GM21529 (cell line): ENCODE measurements at regions not wholly inside any gene's neighbourhood (a gene's known extent, or its start where the extent isn't known, plus 50 kb on each side); places are given as distances from the start of the nearest gene placed in this dataset.
"Not testable (repeated sequence)": the region's sequence is repeated elsewhere in the genome, so short reads cannot be mapped to it uniquely, and the experiment has no call there.

Experiments used
- ATAC-seq: cut with Tn5 transposase; IDR thresholded peaks from one replicate; pipeline ENCODE4 v1.9.1; 2021; ENCODE audit not compliant: unreplicated experiment

DNA sequence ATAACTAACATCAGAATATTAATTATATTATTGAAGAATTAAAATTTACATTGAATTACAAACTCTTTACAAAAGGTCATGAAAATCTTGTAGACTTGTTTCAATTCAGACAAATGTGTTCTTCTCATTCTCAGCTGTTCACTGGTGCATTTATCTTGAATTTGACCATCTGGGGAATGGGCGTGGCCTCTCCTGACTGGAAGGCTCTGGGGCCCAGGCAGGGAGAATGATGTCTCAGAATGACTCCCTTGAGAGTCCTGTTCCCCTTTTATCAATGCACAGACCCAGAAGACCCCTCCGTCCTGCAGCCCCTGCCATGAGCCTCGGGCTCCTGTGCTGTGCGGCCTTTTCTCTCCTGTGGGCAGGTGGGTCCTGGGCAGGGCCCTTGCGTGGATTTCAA, 242.2 kb upstream of the PRSS1 start:
- not testable (repeated sequence) for ATAC-seq

DNA sequence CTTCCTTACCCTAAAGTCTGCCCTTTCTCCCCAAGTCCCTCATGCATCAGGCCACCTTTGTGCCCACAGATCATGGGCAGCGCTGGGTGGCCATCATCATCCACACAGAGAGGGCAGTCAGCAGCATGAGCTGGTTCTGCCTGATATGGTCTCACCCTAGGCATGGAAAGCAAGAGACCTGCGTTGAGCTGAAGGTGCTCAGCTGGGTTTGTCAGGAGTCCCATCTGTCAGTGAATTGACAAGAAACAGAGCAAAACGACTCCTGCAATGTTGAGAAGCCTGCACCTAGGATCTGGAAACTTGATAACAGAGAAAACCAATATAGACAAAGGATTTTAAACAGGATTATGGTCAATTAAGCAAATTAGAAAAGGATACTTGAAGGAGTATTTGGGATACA, 242.7 kb upstream of the PRSS1 start:
- no peak for ATAC-seq

DNA sequence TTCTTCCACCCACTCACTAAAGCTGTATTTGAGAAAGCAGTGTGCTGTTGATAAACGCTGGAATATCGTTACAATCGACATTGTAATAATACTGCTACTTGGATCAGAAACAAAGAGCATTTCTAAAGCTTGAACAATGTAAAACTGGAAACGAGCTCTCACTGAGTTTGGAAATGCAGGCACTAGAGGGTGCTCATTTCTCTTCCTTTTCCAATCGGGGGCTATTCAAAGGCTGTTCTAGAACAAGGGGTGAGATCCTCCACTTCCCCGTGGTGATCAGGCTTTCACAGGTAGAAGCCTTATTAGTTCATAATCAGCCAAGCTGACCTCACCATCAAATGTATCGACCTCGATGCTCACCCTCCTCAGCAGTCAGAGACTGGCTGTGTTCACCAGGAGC, 245.3 kb upstream of the PRSS1 start:
- not testable (repeated sequence) for ATAC-seq

DNA sequence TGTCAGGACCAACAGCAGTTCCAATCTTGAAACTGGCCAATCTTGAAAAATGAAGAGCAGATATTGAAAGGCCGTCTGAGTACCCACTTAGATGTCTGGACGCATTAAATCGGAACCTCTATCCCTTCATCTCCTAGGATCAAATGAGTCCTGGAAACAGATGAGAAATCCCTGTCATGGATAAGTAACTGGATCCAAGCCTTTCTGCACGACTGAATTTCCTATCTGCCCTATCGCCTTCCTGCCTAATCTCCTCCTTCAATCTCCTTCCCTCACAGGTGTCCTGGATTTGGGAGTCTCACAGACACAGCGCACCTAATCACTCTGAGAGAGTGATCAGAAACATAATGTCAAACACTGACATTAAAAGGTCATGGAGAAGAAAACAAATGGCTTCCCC, 245.2 kb upstream of the PRSS58 start:
- no peak for ATAC-seq

DNA sequence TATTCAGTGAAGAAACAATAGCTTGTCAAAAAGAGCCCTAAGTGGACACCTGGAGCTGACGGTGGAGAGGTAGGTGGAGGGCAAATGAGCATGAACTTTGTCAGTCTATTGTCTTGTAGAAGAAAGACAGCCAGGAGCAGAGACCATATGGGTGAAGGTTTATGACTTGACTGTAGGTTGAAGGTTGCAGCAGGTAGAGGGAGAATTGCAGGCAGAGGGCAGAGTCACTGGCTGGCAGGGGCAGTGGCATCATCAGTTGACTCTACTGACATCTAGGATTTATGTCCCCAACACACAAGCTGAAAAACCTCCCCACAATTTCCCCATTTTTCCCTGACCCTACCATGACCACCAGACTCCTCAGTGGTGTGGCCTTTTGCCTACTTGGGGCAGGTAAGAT, 243.6 kb upstream of the PRSS58 start:
- ATAC-seq = no peak

DNA sequence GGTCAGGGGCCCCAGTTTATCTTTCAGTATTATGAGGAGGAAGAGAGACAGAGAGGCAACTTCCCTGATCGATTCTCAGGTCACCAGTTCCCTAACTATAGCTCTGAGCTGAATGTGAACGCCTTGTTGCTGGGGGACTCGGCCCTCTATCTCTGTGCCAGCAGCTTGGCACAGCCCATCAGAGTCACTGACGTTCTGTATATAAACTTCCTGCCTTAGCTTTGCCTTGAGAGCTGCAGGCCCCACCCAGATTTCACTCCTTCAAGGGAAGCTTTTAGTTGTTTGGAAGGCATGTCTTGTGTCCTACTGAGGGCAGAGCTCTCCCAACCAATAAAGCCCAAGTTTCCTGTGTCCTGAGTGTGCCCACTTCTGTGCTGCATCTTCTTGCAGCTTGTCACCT, 242.5 kb upstream of the PRSS58 start:
- ATAC-seq = no peak

DNA sequence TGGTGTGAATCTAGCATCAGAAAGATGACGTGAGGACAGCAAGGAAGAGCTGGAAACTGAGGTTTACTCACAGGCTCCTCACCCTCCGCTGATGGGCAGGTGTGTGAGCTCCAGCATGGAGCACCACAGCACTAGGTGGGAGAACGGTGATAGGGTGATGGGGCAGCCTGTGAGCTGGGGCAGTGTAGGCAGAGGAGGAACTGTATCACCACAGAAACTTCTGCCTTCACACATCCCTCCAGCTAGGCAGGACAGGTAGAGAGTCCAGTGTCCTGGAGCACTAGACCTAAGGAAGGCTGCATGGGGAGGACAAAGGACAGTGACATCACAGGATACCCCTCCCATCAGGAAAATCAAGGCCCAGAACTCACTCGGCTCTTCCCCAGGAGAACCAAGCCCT, 241.8 kb upstream of the PRSS58 start:
- no peak for ATAC-seq

DNA sequence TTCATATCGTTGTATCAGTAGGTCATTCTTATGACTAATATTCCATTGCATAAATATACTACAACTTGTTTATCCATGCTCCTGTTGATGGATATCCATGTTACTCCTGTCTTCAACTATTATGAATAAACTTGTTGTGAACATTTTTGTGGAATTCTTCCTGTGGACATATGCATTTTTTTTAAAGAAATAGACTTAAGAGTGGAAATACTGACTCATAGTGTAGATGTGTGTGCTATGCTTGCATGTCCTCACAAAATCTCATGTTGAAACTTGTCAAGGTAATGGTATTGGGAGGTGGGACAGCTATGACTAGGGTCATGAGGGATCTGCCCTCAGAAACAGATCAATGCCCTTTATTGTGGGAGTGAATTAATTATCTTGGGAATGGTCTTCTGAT, 240.5 kb upstream of the PRSS58 start:
- ATAC-seq = no peak

DNA sequence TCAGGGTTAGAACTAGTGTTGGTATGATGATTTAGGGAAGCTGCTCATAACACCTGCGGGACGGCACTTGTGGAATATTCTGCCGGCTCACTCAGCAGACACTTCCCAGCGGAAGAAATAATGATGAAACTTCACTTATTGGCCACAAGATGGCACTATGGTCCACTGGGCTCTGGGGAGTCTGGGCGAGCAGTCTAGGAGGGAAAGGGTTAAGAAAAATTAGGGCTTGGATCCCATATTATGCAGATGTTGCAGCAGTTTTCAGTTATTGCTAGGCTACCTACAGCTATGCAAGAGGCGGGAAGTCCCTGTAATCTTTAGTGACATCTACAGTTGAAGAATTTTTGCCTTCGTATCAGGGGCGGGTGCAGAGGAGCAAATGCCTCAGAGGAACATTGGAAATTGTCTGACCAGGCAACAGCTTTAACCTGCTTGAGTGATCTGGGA, 238.7 kb upstream of the PRSS58 start:
- peak; percentile 75 for ATAC-seq

DNA sequence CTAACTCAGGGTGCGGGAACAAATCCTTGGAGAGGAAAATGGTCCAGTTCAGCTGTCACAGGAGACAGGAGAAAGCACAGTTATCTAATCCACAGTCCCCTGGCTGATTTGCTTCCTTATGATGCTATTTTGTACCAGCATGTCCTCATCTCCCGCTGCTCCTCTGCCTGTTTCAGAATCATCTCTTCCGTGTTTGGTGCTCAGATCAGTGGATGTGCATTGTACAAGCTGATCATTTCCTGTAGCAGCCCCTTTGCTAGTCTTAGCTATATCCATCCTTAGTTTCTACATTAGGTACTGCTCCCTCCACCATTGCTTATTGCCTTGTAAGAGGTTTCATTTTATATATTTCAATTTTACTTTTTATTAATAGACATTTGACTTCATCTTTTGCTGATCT, 238.0 kb upstream of the PRSS58 start:
- ATAC-seq = not testable (repeated sequence)

DNA sequence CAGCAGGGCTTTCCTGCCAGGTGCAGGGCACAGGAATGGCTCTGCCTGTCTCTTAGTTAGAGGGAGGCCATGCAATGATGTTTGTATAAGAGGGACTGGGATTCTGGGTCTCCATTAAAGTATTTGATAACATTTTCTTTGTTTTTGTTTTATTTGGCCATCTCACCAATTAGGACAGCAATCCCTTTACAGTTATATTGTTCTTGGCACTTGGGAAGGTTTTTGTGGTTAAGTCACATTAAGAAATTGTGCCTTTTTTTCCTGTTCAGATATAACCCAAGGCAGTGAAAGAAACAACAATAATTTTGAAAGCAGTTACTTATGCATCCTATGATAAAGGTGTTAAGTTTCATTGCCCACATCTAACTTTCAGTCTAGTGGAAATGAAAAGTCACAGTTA, 237.4 kb upstream of the PRSS58 start:
- not testable (repeated sequence) for ATAC-seq

DNA sequence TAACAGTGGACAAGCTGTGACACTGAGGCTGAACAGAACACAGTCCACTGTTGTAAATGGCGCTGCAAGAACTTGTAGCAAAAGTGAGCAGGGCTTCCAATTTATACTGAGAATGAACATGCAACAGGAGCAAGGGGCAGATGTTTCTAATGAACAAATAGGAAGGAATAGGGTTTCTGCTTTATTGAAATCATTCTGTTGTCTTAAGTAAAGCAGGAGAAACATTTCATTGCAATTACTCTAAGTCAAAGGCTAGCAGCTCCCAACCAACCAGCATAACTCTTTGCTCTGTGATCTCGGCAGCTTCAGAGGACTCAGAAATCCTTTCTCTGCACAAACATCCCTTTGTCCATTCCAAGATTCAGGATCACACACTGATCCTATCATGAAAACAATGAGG, 236.2 kb upstream of the PRSS58 start:
- no peak for ATAC-seq

DNA sequence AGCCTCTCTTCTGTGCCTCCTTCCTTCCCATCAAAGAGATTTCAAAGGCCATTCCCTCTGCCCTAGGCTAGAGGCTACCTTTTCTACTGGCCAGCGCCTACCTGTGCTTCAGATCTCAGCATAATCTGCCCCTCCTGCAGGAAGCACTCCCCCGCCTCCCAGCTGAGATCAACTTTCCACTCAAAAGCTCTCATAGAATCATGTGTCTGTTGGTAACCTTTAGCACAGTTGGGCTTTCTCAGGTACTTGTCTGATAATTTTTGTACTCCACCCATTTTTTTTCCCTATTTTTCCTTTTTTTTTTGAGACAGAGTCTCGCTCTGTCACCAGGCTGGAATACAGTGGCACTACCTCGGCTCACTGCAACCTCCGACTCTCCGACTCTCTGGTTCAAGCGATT, 231.0 kb upstream of the PRSS58 start:
- no peak for ATAC-seq

DNA sequence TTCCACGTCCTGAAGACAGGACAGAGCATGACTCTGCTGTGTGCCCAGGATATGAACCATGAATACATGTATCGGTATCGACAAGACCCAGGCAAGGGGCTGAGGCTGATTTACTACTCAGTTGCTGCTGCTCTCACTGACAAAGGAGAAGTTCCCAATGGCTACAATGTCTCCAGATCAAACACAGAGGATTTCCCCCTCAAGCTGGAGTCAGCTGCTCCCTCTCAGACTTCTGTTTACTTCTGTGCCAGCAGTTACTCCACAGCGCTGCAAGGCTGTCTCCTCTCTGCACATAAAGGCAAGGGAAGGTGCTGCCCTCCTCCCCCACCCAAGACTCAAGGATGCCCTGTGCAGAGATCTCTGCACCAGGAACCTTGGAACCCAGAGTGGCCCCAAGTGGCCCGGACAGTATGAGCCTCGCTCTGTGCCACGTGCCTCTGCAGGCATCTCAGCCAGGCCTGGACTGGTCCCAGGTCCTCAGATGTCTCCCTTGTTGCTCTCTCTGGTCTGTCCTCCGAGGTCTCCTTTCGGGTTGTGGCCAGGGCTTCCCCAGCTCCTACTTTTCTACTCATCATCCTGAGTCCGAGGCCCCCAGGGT, 230.3 kb upstream of the PRSS58 start:
- no peak for ATAC-seq

DNA sequence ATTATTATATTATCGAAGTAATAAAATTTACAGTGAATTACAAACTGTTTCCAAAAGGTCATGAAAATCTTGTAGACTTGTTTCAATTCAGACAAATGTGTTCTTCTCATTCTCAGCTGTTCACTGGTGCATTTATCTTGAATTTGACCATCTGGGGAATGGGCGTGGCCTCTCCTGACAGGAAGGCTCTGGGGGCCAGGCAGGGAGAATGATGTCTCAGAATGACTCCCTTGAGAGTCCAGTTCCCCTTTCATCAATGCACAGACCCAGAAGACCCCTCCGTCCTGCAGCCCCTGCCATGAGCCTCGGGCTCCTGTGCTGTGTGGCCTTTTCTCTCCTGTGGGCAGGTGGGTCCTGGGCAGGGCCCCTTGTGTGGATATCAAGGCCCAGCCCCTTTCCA, 229.7 kb upstream of the PRSS58 start:
- peak; percentile 57 for ATAC-seq

DNA sequence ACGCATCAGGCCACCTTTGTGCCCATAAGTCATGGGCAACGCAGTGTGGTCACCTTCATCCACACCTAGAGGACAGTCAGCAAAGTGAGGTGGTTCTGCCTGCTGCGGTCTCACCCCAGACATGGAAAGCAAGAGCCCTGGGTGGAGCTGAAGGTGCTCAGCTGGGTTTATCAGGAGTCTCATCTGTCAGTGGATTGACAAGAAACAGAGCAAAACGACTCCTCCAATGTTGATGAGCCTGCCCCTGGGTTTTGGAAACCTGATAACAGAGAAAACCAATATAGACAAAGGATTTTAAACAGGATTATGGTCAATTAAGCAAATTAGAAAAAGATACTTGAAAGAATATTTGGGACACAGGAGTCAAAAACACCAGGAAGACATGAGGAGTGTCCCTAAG, 229.3 kb upstream of the PRSS58 start:
- no peak for ATAC-seq

DNA sequence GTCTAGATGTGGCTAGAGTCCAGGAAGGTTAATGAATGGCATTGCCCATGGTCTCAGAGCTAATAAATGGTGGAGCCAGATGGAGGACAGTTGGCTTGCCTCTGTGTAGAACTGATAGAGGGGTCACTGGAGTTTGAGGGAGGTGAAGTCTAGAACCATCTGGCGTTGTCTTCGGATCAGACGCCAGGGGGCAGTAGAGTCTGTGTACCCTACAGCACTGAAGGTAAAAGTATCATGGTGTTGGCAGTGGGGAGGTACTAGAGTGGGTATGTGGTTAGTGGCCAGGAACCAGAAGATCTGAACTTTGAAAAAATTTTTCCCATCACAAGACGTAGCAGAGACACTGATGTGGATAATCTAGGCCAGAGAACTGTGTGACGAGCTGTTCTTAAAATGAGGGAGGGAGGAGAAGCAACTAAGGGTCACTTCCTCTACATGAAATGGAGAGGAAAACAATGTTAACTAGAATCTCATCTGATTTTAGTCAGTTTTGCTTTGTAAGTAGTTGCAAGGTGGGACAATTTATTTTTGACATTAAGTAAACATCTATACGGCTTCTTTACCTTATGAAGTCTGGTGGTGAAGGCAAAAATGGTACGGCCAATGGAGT, 227.9 kb upstream of the PRSS58 start:
- ATAC-seq = no peak

DNA sequence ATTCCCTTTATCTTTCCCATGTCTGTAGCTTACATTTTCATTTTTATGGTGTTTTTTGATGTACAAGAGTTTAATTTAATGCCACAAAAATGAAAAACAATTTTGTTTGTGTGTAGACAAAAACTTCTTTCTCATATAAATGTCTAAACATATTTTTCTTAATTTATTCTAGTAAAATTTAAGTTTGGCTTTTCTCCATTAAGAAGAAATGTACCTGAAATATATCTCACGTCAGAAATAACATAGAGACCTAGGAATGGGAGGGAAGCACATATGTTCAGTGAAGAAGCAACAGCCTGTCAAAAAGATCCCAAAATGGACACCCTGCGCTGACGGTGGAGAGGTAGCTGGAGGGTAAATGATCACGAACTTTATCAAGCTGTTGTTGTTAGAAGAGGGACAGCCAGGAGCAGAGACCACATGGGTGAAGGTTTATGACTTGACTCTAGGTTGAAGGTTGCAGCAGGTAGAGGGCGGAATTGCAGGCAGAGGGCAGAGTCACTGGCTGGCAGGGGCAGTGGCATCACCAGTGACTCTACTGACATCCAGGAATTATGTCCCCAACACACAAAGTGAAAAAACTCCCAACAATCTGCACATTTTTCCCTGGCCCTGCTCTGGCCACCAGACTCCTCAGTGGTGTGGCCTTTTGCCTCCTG, 225.9 kb upstream of the PRSS58 start:
- no peak for ATAC-seq

DNA sequence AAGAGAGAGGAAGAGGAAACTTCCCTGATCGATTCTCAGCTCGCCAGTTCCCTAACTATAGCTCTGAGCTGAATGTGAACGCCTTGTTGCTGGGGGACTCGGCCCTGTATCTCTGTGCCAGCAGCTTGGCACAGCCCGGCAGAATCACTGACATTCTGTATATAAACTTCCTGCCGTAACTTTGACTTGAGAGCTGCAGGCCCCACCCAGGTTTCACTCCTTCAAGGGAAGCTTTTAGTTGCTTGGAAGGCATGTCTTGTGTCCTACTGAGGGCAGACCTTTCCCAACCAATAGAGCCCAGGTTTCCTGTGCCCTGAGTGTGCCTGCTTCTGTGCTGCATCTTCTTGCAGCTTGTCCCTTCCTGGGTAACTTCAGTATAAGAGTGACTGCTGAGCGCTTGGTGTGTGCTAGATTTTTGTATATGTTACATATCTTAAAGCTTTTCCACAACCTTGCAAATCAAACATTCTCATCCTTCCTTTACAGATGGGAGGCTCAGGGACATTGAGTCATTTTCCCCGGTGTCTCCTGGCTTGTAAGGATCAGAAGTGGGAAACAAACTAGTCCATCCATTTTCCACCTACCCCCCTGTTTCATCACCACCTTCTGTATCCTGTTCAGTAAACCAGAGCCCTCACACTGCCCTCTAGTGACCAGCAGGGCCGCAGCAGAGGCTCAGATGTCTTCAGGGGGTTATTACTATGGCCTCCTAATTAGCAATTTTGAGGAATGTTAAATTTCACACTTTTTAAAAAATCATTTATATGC, 225.2 kb upstream of the PRSS58 start:
- peak; percentile 72 for ATAC-seq

DNA sequence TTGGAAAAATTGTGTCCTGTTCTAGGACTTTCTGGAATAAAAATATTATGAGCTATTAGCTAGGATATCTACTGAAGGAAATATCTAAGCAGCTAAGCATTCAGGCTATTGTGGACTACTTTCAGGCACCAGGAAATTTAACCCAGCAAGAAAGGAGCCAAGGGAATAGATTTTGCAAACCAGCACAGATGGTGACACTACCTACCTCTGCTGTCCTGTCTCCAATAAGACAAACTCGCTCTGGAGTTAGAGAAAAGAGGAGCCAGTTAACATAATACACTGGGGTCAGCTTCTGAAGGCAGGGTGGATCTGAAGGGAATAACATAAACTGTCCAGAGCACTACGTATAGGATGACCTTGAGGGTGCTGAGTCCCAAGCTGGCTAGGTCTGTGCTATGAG, 223.7 kb upstream of the PRSS58 start:
- no peak for ATAC-seq

DNA sequence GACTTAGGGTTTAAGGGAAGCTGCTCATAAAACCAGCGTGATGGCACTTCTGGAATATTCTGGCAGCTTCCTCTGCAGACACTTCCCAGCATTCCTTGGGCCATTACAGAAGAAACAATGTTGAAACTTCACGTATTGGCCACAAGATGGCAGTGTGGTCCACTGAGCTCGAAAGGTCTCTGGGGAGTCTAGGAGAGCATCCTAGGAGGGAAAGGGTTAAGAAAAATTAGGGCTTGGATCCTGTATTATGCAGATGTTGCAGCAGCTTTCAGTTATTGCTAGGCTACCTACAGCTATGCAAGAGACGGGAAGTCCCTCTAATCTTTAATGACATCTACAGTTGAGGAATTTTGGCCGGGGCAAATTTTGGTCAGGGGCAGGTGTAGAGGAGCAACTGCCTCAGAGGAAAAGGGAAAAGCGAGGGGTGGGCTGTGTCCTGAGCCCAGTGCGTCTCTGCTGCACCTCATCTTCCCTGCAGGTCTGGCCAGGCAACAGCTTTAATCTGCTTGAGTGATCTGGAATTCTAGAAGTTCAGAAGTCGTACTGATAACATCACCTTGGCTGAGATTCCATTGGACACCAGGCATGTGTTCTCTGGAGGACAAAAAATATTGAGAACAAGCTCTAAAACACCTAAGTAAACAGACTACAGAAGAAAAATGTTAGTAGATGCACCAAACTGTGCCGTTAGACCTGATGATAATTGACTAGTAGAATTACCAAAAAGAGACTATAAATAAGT, 220.8 kb upstream of the PRSS58 start:
- ATAC-seq = peak; percentile 73
